ENCODE measurements at regions not wholly inside any gene's neighbourhood (a gene's known extent, or its start where the extent isn't known, plus 50 kb on each side); places are given as distances from the start of the nearest gene placed in this dataset.

GRCh38 chr15:36323615-36324014 is 255.8 kb upstream of the CDIN1 start:
- no peaks in the 10 kb centered on the region for H3K27me3 ChIP-seq (ENCODE audit: control insufficient read depth in 2 of 2, insufficient read depth in 2 of 2, low read length in 2 of 2)
- no peak overlapping the region for H3K9ac ChIP-seq (ENCODE audit: insufficient read depth in 1 of 2, low read depth in 2 of 2, low read length in 2 of 2)
- no peaks in the 10 kb centered on the region for H4K20me1 ChIP-seq (replicated peaks; ENCODE audit: control insufficient read depth, insufficient read depth, low read length)
- H3K4me2 ChIP-seq (ENCODE audit: insufficient read depth, low read length), result no peak overlapping the region
- H3K4me1 ChIP-seq (replicated peaks in 1 of 2; ENCODE audit: control insufficient read depth in 2 of 2, insufficient read depth in 2 of 2, low read length in 2 of 2), result no peaks in the 10 kb centered on the region
- no peaks in the 10 kb centered on the region for H3K79me2 ChIP-seq (ENCODE audit: control insufficient read depth, insufficient read depth, low read length)
- no peaks in the 10 kb centered on the region for H3K36me3 ChIP-seq (ENCODE audit: control insufficient read depth, insufficient read depth, low read length)
- in situ Hi-C loops (cut with MboI) (no loop called here), intact Hi-C loops (cut with micrococcal nuclease) (no loop called here)
- no peaks in the 10 kb centered on the region for H3K9me3 ChIP-seq (replicated peaks; ENCODE audit: control insufficient read depth, insufficient read depth, low read depth, low read length)
- BruUV-seq (replicated peaks), result no TSS peak
- no peaks in the 10 kb centered on the region for H3K9me1 ChIP-seq (ENCODE audit: control insufficient read depth, insufficient read depth, low read length)
- H3K4me3 ChIP-seq, result no peak overlapping the region
- 33% methylated on average over 3 of the region's 3 CpGs for WGBS (ENCODE audit: insufficient coverage, low coverage, missing lambda C conversion rate)
- TF ChIP-seq USF1 (CRISPR knock-in tag; IDR thresholded peaks at IDR 0.05) (no peak), ZBTB8A (IDR thresholded peaks at IDR 0.05; ENCODE audit: partially characterized antibody) (no peak), ZNF253 (CRISPR knock-in tag; conservative IDR thresholded peaks at IDR 0.05) (no peak), CBFB (CRISPR knock-in tag; IDR thresholded peaks at IDR 0.05) (no peak)
- ChIA-PET POLR2A (no interaction called here), CTCF (ENCODE audit: low intra/inter-chr PET ratio) (no interaction called here)
- H3K27ac ChIP-seq (ENCODE audit: extremely low read depth, low read depth, low read length), result no peak overlapping the region
- H2AFZ ChIP-seq (ENCODE audit: low read depth, low read length), result no peak overlapping the region
- DNase-seq (ENCODE audit: extremely low read depth in 1 of 4, low spot score in 3 of 4) (no peak), FAIRE-seq (no peak), ATAC-seq (no peak)

GRCh38 chr15:36325206-36325605 is 254.2 kb upstream of the CDIN1 start:
- Histone ChIP-seq H3K9me1 (ENCODE audit: control insufficient read depth, insufficient read depth, low read length) (no peaks in the 10 kb centered on the region), H4K20me1 (replicated peaks; ENCODE audit: control insufficient read depth, insufficient read depth, low read length) (no peaks in the 10 kb centered on the region), H2AFZ (ENCODE audit: low read depth, low read length) (no peak overlapping the region), H3K27me3 (ENCODE audit: control insufficient read depth in 2 of 2, insufficient read depth in 2 of 2, low read length in 2 of 2) (no peaks in the 10 kb centered on the region), H3K4me3 (no peak overlapping the region), H3K4me1 (replicated peaks in 1 of 2; ENCODE audit: control insufficient read depth in 2 of 2, insufficient read depth in 2 of 2, low read length in 2 of 2) (no peaks in the 10 kb centered on the region), H3K4me2 (ENCODE audit: insufficient read depth, low read length) (no peak overlapping the region), H3K9ac (ENCODE audit: insufficient read depth in 1 of 2, low read depth in 2 of 2, low read length in 2 of 2) (no peak overlapping the region), H3K79me2 (ENCODE audit: control insufficient read depth, insufficient read depth, low read length) (no peaks in the 10 kb centered on the region), H3K27ac (ENCODE audit: extremely low read depth, low read depth, low read length) (no peak overlapping the region), H3K36me3 (ENCODE audit: control insufficient read depth, insufficient read depth, low read length) (no peaks in the 10 kb centered on the region), H3K9me3 (replicated peaks; ENCODE audit: control insufficient read depth, insufficient read depth, low read depth, low read length) (no peaks in the 10 kb centered on the region)
- BruUV-seq (replicated peaks), result no TSS peak
- ATAC-seq, result no peak
- no peak for FAIRE-seq
- ChIA-PET CTCF (ENCODE audit: low intra/inter-chr PET ratio) (no interaction called here), POLR2A (no interaction called here)
- TF ChIP-seq SOX6 (IDR thresholded peaks at IDR 0.05) (no peak), FIP1L1 (IDR thresholded peaks at IDR 0.05; ENCODE audit: low read depth, low read length, poor library complexity, severe bottlenecking) (no peak), MCM5 (IDR thresholded peaks at IDR 0.05; ENCODE audit: low read depth) (no peak), ZNF780A (CRISPR knock-in tag; IDR thresholded peaks at IDR 0.05) (no peak), ZNF395 (CRISPR knock-in tag; IDR thresholded peaks at IDR 0.05) (no peak), KLF16 (IDR thresholded peaks at IDR 0.05) (no peak), MYBL2 (IDR thresholded peaks at IDR 0.05; ENCODE audit: low read depth) (no peak), MYBL2 (CRISPR knock-in tag; IDR thresholded peaks at IDR 0.05; ENCODE audit: borderline replicate concordance) (no peak), DLX4 (CRISPR knock-in tag; IDR thresholded peaks at IDR 0.05) (no peak), NR1H2 (CRISPR knock-in tag; IDR thresholded peaks at IDR 0.05) (no peak), BMI1 (IDR thresholded peaks at IDR 0.05; ENCODE audit: low read length) (no peak)
- no peak for DNase-seq (ENCODE audit: extremely low read depth in 1 of 4, low spot score in 3 of 4)
- WGBS (ENCODE audit: insufficient coverage, low coverage, missing lambda C conversion rate), result 25% methylated on average over 2 of the region's 2 CpGs
- in situ Hi-C loops (cut with MboI), result no loop called here
- intact Hi-C loops (cut with micrococcal nuclease), result no loop called here
